ENCODE measurements at regions not wholly inside any gene's neighbourhood (a gene's known extent, or its start where the extent isn't known, plus 50 kb on each side); places are given as distances from the start of the nearest gene placed in this dataset.

GRCh38 chr1:235011599-235012435 is 116.8 kb downstream of the TOMM20 start:
- no peak for DNase-seq

DNA sequence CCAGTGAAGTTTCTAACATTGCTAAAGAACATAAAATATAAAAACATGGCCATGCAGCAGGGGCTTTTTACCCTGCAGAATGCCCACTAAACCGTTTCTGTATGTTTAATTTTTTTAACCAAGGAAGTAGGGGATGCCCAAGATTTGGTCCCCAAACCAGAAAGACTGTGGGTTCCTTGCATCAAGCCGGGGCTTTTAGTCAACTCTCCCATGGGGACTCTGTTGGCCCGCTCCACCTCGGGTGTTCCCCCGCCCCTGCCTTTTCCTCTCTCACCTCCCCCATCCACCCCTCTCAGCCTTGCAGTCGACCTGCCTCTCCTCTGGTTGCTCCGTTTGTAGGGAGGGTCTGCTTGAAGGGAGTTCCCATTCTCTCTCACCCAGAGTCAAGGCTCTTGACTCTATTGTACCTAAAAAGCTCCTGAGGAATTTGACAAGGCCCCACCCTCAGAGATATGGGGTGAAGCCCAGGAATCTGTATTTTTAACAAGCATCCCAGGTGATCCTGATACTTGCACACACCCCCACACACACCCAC is 117.5 kb downstream of the TOMM20 start:
- no peak for DNase-seq

DNA sequence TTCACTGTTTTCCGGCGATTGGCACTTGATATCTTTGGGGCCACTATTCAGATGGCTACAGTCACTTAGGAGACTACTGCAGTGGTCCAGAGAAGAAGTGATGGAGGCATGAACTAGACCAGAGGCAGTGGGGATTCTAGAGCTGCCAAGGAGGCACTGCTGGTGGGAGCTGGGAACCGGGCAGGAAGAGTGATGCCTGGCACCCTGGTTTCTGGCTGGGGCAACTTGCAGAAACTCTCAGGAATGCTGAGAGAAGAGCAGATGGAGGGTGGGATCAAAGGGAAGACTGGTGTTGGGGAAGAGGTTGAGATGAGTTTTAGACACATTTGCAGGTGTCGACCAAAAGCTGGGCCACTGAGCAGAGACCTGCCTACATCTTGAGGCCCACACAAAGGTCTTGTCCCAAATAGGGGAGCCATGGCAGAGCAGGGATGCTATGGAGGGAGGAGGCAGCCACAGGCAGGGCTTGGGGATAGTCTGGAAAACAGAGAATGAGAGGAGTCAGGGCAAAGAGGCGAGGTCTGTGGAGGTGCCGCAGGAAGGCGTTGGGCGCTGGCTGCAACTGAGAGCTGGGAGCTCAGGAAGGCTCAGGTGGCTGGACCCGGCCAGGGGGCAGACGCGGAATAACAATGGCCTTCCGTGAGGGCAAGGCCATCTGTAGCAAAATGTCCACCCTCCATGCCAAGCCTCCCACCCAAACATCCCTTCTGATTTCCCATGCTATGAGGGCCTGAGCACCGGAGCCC is 118.9 kb downstream of the TOMM20 start:
- DNase-seq: no peak

GRCh38 chr1:235009074-235009473 is 119.6 kb downstream of the TOMM20 start:
- no peak for DNase-seq

- no peak for DNase-seq
Observed at GRCh38 chr1:235008239-235008638, 120.4 kb downstream of the TOMM20 start.

- no peak for DNase-seq
Observed at GRCh38 chr1:235006816-235007215, 121.8 kb downstream of the TOMM20 start.

GRCh38 chr1:235006132-235006721 is 122.4 kb downstream of the TOMM20 start:
- no peak for DNase-seq

- DNase-seq: no peak
Observed at GRCh38 chr1:235004840-235005391, 123.7 kb downstream of the TOMM20 start.

DNA sequence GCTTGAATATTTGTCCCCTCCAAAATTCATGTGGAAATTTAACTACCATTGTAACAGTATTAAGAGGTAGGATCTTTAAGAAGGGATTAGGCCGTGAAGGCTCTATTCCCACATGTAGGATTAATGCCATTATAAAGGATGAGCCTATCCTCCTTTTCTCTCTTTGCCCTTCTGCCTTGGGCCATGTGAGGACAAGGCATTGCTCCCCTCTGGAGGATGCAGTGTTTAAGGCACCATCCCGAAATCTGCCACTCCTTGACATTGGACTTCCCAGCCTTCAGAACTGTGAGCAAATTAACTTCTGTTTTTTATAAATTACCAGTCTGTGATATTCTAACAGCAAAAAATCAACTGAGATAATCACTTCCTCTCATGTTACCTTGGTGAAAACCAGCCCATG is 124.4 kb downstream of the TOMM20 start:
- DNase-seq: no peak

DNA sequence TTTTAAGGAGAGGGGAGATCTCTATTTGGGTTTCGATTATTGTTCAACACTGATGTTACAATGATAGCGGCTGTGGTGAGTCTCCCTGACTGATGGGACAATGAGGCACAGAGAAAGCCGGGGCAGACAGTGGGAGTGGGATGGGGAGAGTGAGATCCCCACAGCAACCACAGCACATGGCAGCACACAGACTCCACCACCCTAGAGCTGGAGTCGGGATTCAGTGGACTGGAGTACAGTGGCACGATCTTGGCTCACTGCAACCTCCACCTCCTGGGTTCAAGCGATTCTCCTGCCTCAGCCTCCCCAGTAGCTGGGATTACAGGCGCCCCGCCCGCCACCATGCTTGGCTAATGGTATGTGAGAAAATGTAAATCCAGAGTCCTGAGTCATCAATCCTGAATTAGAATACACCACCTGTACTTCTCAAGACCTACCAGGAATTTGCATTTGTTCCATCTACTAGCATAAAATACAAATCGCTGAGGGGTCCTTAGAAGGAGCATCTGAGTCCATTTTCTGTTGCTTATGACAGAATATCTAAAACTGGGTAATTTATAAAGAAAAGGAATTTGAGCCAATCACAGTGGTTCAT is 125.8 kb downstream of the TOMM20 start:
- DNase-seq: no peak

- DNase-seq: no peak
Observed at GRCh38 chr1:234999513-234999940, 129.1 kb downstream of the TOMM20 start.

DNA sequence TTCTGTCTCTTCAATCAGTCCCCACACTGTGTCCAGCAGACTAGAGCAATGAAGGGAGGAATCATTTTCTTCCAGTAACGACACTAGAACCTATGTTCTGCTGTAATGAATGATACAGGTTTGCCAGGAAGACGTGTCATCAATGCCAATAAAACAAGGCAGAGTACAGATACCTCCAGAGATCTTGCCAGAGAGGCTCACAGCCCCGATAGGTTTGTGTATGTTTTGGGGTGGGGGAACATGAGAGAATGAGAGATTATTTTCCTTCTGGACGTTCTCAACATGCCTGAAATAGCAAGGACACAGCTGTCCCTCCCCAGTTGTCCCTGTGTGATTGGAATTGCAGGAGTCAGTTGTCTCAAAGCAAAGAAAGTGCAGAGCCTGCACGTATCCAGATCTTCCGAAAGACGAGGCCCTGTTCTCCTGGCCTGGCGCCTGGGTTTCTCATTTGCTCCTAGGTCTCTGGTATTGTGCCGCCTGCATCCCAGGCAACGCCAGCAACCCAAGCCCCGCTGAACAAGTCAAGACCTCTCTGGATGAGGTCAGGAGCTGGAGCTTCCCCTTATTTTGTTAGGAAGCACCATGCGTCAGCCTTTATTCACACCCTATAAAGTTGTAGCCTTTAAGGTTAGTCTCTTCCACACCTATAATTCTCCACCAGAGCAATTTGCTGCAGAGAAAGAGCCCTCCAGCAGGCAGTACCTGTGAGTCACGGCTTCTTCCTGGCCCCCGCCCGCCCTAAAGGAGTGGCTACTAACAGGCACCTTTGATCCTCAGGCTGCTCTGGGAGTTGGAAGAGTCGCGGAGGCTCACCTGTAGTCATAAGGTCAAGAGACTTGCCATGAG is 130.5 kb downstream of the TOMM20 start:
- no peak for DNase-seq

DNA sequence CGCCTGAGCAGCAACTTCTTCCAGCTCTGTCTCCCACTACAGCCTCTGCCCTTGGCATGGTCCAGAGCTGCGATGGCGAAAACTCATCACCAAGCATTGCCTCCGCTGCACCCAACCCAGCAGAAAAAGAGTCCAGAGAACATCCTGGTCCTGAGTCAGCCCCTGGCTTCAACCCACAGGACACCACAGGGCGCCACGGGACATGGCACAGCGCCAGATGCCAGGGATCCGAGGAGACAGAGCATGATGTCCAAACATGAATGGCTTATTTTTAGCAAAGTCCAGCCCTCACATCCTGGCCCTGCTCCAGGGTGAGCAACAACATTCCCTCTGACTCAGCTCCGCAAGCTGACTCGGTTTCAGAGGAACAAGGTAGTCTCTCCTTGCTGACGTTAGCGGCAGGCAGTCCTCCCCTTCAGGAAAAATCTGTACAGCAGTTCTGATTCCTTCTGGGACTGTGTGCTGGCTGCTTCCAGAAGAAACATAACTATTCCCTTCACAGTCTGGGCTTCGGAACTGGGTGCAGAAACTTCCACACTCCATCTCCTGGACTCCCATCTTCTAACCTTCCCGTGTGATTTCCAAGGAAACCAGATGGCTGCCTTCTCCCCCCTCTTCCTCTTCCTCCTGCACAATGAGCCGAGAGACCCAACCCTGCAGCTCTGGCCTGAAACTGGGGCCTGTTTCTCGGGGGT is 131.3 kb downstream of the TOMM20 start:
- no peak for DNase-seq

DNA sequence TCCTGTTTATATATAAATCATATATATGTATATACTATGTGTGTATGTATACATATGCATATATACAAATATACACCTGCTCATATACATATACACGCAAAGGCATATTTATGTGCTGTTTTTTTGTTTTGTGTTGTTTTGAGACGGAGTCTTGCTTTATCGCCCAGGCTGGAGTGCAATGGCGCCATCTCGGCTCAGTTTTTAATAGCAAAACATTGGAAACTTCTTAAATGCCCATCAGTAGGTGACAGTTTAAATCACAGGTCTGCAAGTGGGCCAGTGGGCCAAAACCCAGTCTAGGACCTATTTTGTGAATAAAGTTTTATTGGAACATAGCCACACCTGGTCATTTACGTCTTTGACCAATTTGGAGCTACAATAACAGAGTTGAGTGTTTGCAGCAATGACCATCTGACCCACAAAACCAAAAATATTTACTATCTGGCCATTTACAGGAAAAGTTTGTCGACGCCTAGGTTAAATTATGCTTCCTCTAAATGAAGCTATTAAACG is 132.3 kb downstream of the TOMM20 start:
- DNase-seq: no peak

DNA sequence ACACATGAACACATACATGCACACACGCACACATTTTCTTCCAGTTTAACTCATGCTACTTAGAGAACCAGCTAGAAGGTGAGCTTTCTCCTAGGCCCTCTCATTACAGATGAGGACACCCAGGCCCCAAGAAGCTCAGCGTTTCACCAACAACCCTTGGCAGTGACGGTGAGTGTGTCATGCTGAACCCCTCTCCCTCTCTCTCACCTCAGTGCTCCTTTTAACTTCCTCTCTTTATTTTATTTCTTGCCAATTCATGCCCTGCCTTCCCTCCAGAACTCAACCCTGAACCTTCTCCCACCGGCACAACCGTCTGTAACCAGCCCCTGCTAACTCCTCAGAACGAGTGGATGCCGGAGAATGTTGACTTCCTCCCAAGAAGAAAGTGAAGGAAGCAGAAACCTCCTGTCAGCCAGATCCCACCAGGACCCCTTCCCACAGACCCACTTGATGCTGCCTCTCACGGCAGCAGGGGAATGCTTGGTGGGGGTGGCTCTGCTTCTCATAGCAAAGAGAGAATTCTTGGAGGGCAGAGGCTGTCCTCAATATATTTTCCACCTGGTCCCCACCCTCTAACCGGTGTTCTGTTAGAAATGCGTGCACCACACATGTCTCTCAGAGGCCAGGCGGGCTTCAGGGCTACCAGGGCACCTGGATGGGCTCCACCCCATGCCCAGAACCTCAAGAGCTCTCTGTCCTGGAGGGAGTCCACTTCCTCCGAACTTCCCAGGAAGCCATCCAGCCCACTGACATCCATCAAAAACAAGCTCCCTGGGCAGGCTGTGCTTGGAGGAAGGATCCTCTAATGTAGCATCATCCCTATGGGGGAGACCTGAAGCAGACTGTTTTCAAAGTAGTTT is 134.0 kb downstream of the TOMM20 start:
- no peak for DNase-seq

DNA sequence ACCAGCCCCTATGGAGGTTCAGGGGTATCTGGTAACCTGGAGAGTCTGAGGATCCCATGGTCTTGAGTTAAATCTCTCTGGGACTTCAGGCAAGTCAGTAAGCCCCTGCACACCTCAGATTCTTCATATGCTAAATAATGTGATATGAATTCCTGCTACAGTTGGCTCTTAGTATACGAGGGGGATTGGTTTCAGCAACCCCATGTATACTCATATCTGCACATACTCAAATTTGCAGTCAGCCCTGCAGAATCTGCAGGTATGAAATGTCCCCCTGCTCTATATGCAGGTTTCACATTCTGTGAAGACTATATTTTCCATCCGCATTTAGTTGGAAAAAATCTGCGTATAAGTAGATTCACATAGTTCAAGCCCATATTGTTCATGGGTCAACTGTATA is 136.6 kb downstream of the TOMM20 start:
- no peak for DNase-seq

DNA sequence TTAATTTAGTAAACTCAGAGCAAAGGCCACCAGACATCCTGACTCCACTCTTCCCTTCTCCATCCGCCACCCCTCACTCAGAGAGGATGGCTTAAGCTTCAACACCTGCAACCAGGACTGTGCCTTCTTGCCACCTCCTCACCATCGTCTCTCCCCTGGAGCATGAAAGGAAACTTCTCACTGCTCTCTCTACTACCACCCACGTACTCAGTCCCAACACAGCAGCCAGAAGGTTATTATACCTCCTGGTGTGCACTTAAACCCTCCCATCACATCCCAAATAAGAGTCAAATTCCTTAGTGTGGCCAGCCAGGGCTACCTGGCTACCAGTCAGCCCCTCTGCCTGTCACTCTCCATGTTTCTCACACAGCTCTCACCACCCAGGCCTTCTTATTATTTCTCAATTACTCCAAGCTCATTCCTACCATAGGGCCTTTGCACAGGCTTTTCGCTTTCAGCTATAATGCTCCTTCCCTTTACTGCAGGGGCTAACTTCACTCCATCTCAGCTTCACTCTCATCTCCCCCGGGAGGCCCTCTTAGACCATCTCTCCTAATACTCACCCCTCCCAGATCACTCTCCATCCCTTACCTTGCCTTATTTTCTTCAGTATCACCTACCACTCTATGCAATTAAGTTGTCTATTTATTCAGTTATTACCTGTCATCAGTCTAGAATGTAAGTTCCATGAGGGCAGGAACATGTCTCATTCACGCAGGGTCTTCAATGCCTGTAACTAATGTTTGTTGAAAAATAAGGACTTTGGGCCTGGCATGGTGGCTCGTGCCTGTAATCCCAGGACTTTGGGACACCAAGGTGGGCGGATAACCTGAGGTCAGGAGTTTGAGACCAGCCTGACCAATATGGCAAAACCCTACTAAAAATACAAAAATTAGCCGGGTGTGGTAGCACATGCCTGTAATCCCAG is 137.5 kb downstream of the TOMM20 start:
- no peak for DNase-seq

- no peak for DNase-seq
Observed at GRCh38 chr1:234990328-234990675, 138.3 kb downstream of the TOMM20 start.

All from renal pelvis (tissue), 1 donor.